Fibroblast of the conjunctiva (primary cell): ENCODE measurements at regions not wholly inside any gene's neighbourhood (a gene's known extent, or its start where the extent isn't known, plus 50 kb on each side); places are given as distances from the start of the nearest gene placed in this dataset.

Experiments
- DNase-seq: peaks from one replicate; pipeline ENCODE4 v3.0.0-alpha.2; 2010; ENCODE audit warnings: low read depth

GRCh38 chr14:100674897-100675619 is 51.6 kb upstream of the DLK1 start:
- DNase-seq: no peak

GRCh38 chr14:100675699-100676684 is 50.7 kb upstream of the DLK1 start:
- no peak for DNase-seq
